ENCODE measurements at regions not wholly inside any gene's neighbourhood (a gene's known extent, or its start where the extent isn't known, plus 50 kb on each side); places are given as distances from the start of the nearest gene placed in this dataset.

DNA sequence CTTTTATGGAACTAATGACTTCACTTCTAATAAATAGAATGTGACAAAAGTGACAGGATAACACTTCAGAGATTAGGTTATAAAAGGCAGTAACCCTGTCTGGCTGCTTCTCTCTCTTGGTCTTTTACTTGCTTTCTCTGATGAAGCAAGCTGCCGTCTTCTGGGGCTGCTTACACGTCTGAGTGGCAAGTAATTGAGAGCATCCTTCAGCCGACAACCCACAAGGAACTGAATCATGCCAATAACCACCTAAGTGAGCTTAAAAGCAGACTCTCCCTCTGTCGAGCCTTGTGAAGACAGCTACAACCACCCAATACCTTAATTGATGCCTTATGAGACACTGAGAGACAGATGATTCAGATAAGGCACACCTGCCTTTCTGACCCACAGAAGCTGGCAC lies 1091.2 kb downstream of the SLITRK1 start:
- no peak for TF ChIP-seq POLR2AphosphoS5 (IDR thresholded peaks at IDR 0.05)
- no peak for TF ChIP-seq EP300 (IDR thresholded peaks at IDR 0.05)

All from gastroesophageal sphincter (tissue), 2 donors.